ENCODE measurements at regions not wholly inside any gene's neighbourhood (a gene's known extent, or its start where the extent isn't known, plus 50 kb on each side); places are given as distances from the start of the nearest gene placed in this dataset.

GRCh38 chr16:17556276-17557052 lies 85.7 kb upstream of the XYLT1 start:
- Histone ChIP-seq H4K20me1 (ENCODE audit: control insufficient read depth, insufficient read depth, low read length, poor library complexity, severe bottlenecking) (no peaks in the 10 kb centered on the region), H3K4me1 (ENCODE audit: control insufficient read depth in 2 of 2, insufficient read depth in 2 of 2, low read length in 2 of 2) (no peaks in the 10 kb centered on the region), H3K36me3 (replicated peaks in 1 of 2; ENCODE audit: control extremely low read depth in 1 of 2, control insufficient read depth in 1 of 2, extremely low read depth in 1 of 2, insufficient read depth in 2 of 2, low read length in 1 of 2) (no peaks in the 10 kb centered on the region), H3K79me2 (ENCODE audit: control insufficient read depth, insufficient read depth, low read length) (no peaks in the 10 kb centered on the region), H3K27me3 (replicated peaks in 1 of 4; ENCODE audit: control extremely low read depth in 1 of 4, control insufficient read depth in 3 of 4, insufficient read depth in 4 of 4, low read length in 3 of 4) (peaks cover 0 to 8% (median 0%) of the 10 kb centered on the region in 4 experiments), H3K9me3 (ENCODE audit: control extremely low read depth in 1 of 3, control insufficient read depth in 2 of 3, insufficient read depth in 1 of 3, low read length in 2 of 3) (no peaks in the 10 kb centered on the region), H3K4me3 (ENCODE audit: control extremely low read depth in 1 of 5, extremely low read depth in 1 of 5, insufficient read depth in 1 of 5, low read depth in 2 of 5, low read length in 4 of 5) (no peak overlapping the region), H3K27ac (ENCODE audit: low read length in 2 of 2) (no peak overlapping the region), H3K4me2 (replicated peaks; ENCODE audit: low read depth, low read length, poor library complexity, severe bottlenecking) (no peak overlapping the region), H2AFZ (ENCODE audit: insufficient read depth, low read depth, low read length, poor library complexity, severe bottlenecking) (no peak overlapping the region), H3K9ac (ENCODE audit: low read length) (no peak overlapping the region)
- no peak for ATAC-seq (ENCODE audit: low read depth)
- no peak for DNase-seq
- H3K9me3 Mint-ChIP-seq (ENCODE audit: insufficient read depth), result no peaks in the 10 kb centered on the region
- ChIA-PET CTCF (interaction anchor here (1.2 to 3.4 kb wide), 3 partner anchors 18 to 23 kb away, joined by 3 to 19 read pairs (median 5); no protein-coding TSS in a partner anchor), POLR2A (interaction anchor here (0.5 kb wide), 1 partner anchor 175 kb away, joined by 3 read pairs; no protein-coding TSS in a partner anchor)
- H3K27ac Mint-ChIP-seq, result no peak overlapping the region
- WGBS (ENCODE audit: insufficient coverage), result 41% methylated on average over 7 of the region's 7 CpGs
- intact Hi-C loops (cut with micrococcal nuclease), result no loop called here
- peaks cover 41% of the 10 kb centered on the region for H3K27me3 Mint-ChIP-seq
- no peaks in the 10 kb centered on the region for H3K4me1 Mint-ChIP-seq
- TF ChIP-seq CTCF (IDR thresholded peaks at IDR 0.05) (peak; percentile 49), EZH2 (IDR thresholded peaks at IDR 0.05; ENCODE audit: borderline replicate concordance, insufficient read depth, low read depth, low read length, poor library complexity, severe bottlenecking) (no peak)
- H3K4me3 Mint-ChIP-seq, result no peak overlapping the region

GRCh38 chr16:17555176-17555575 lies 84.4 kb upstream of the XYLT1 start:
- intact Hi-C loops (cut with micrococcal nuclease), result no loop called here
- TF ChIP-seq EZH2 (IDR thresholded peaks at IDR 0.05; ENCODE audit: borderline replicate concordance, insufficient read depth, low read depth, low read length, poor library complexity, severe bottlenecking) (no peak), CTCF (IDR thresholded peaks at IDR 0.05) (no peak)
- Histone ChIP-seq H4K20me1 (ENCODE audit: control insufficient read depth, insufficient read depth, low read length, poor library complexity, severe bottlenecking) (no peaks in the 10 kb centered on the region), H3K36me3 (replicated peaks in 1 of 2; ENCODE audit: control extremely low read depth in 1 of 2, control insufficient read depth in 1 of 2, extremely low read depth in 1 of 2, insufficient read depth in 2 of 2, low read length in 1 of 2) (no peaks in the 10 kb centered on the region), H3K9ac (ENCODE audit: low read length) (no peak overlapping the region), H3K79me2 (ENCODE audit: control insufficient read depth, insufficient read depth, low read length) (no peaks in the 10 kb centered on the region), H3K4me1 (ENCODE audit: control insufficient read depth in 2 of 2, insufficient read depth in 2 of 2, low read length in 2 of 2) (no peaks in the 10 kb centered on the region), H2AFZ (ENCODE audit: insufficient read depth, low read depth, low read length, poor library complexity, severe bottlenecking) (no peak overlapping the region), H3K4me2 (replicated peaks; ENCODE audit: low read depth, low read length, poor library complexity, severe bottlenecking) (no peak overlapping the region), H3K27me3 (replicated peaks in 1 of 4; ENCODE audit: control extremely low read depth in 1 of 4, control insufficient read depth in 3 of 4, insufficient read depth in 4 of 4, low read length in 3 of 4) (peaks cover 0 to 8% (median 0%) of the 10 kb centered on the region in 4 experiments), H3K27ac (ENCODE audit: low read length in 2 of 2) (no peak overlapping the region), H3K4me3 (ENCODE audit: control extremely low read depth in 1 of 5, extremely low read depth in 1 of 5, insufficient read depth in 1 of 5, low read depth in 2 of 5, low read length in 4 of 5) (no peak overlapping the region), H3K9me3 (ENCODE audit: control extremely low read depth in 1 of 3, control insufficient read depth in 2 of 3, insufficient read depth in 1 of 3, low read length in 2 of 3) (no peaks in the 10 kb centered on the region)
- ChIA-PET CTCF (interaction anchor here (0.7 to 2.1 kb wide), 3 partner anchors 10 to 651 kb away, joined by 3 to 8 read pairs (median 3); no protein-coding TSS in a partner anchor), POLR2A (no interaction called here)
- 87% methylated on average over 4 of the region's 5 CpGs for WGBS (ENCODE audit: insufficient coverage)
- ATAC-seq (ENCODE audit: low read depth), result no peak
- H3K27ac Mint-ChIP-seq, result no peak overlapping the region
- H3K9me3 Mint-ChIP-seq (ENCODE audit: insufficient read depth), result no peaks in the 10 kb centered on the region
- no peak overlapping the region for H3K4me3 Mint-ChIP-seq
- DNase-seq, result no peak
- no peaks in the 10 kb centered on the region for H3K4me1 Mint-ChIP-seq
- peaks cover 42% of the 10 kb centered on the region for H3K27me3 Mint-ChIP-seq

All from B cell (primary cell).